HG03342 (cell line): ENCODE measurements at regions not wholly inside any gene's neighbourhood (a gene's known extent, or its start where the extent isn't known, plus 50 kb on each side); places are given as distances from the start of the nearest gene placed in this dataset.

Source experiments
- ATAC-seq: cut with Tn5 transposase; IDR thresholded peaks from one replicate; pipeline ENCODE4 v1.9.1; 2021; ENCODE audit warnings: mild to moderate bottlenecking, moderate library complexity; ENCODE audit not compliant: unreplicated experiment

- ATAC-seq: no peak
Measured at GRCh38 chr14:49994951-49995561, 102.2 kb downstream of the ARF6 start.

- ATAC-seq: no peak
Measured at GRCh38 chr14:49997991-49998390, 105.1 kb downstream of the ARF6 start.

- ATAC-seq: peak; percentile 41
Measured at GRCh38 chr14:49999146-49999761, 106.4 kb downstream of the ARF6 start.

GRCh38 chr14:49999826-50000379 is 107.0 kb downstream of the ARF6 start:
- ATAC-seq: no peak

GRCh38 chr14:50000380-50001150 is 107.7 kb downstream of the ARF6 start:
- no peak for ATAC-seq

GRCh38 chr14:50001151-50001998 is 108.5 kb downstream of the ARF6 start:
- ATAC-seq: peak; percentile 22

GRCh38 chr14:50001999-50002925 is 109.4 kb downstream of the ARF6 start:
- peak; percentile 32 for ATAC-seq

- ATAC-seq: no peak
Measured at GRCh38 chr14:50002926-50003212, 110.0 kb downstream of the ARF6 start.

GRCh38 chr14:50003213-50004021 is 110.5 kb downstream of the ARF6 start:
- ATAC-seq: peak; percentile 52

- no peak for ATAC-seq
Measured at GRCh38 chr14:50006141-50006540, 110.2 kb downstream of the VCPKMT start.

GRCh38 chr14:50007123-50007903 is 109.1 kb downstream of the VCPKMT start:
- no peak for ATAC-seq

- no peak for ATAC-seq
Measured at GRCh38 chr14:50008562-50008961, 107.8 kb downstream of the VCPKMT start.

- no peak for ATAC-seq
Measured at GRCh38 chr14:50008974-50009373, 107.4 kb downstream of the VCPKMT start.

GRCh38 chr14:50010752-50011151 is 105.6 kb downstream of the VCPKMT start:
- no peak for ATAC-seq

GRCh38 chr14:50011242-50011641 is 105.1 kb downstream of the VCPKMT start:
- ATAC-seq: no peak

GRCh38 chr14:50012644-50013043 is 103.7 kb downstream of the VCPKMT start:
- ATAC-seq: no peak

- no peak for ATAC-seq
Measured at GRCh38 chr14:50013198-50013918, 103.0 kb downstream of the VCPKMT start.

GRCh38 chr14:50013934-50014333 is 102.4 kb downstream of the VCPKMT start:
- no peak for ATAC-seq
